Hepatocyte (in vitro differentiated cells): ENCODE measurements at regions not wholly inside any gene's neighbourhood (a gene's known extent, or its start where the extent isn't known, plus 50 kb on each side); places are given as distances from the start of the nearest gene placed in this dataset.

ENCODE experiments used
- CTCF ChIP-seq: fragments of 200-600 bp; sonication (generic); IDR thresholded peaks from 2 replicates; pipeline ENCODE4 v1.5.1; 2016; ENCODE audit warnings: antibody characterized with exemption, mild to moderate bottlenecking; ENCODE audit not compliant: poor library complexity
- EZH2 ChIP-seq: fragments of 200-600 bp; sonication (generic); IDR thresholded peaks from 2 replicates; pipeline ENCODE4 v1.6.1; 2016; ENCODE audit warnings: antibody characterized with exemption, mild to moderate bottlenecking, borderline replicate concordance
- EZH2phosphoT487 ChIP-seq: fragments of 200-600 bp; sonication (generic); IDR thresholded peaks from one replicate; pipeline ENCODE4 v1.6.1; 2018; ENCODE audit warnings: antibody characterized with exemption, mild to moderate bottlenecking, low read depth, moderate library complexity; ENCODE audit not compliant: unreplicated experiment, severe bottlenecking

GRCh38 chr18:53796040-53796729 is 428.3 kb downstream of the MBD2 start:
- TF ChIP-seq CTCF (no peak), EZH2phosphoT487 (no peak), EZH2 (no peak)
